ENCODE measurements at regions not wholly inside any gene's neighbourhood (a gene's known extent, or its start where the extent isn't known, plus 50 kb on each side); places are given as distances from the start of the nearest gene placed in this dataset.

DNA sequence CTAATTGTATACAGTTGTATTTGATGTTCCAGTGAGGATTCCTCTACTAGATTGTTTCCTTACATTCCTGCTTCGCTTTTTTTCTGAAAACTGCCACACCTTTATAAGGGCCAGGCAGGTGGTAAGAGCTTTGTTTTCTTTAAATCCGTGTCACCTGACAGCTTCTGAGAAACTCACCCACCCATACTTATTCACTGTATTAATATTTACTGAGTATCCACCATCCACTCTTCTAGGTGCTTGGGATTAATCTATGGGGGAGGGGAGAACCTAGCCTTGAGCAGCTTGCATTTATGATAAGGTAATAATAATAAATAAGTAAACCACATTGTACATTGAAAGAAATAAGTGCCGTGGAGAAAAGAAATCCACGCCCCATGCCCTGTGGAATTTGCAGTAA is 174.7 kb upstream of the AGAP1 start:
- dilution Hi-C loops (cut with MboI; ENCODE audit: extremely low pct_ligation_motif_present, low sequenced_read_pairs) (no loop called here), intact Hi-C loops (cut with micrococcal nuclease) (no loop called here)
- DNase-seq (ENCODE audit: low read depth, low spot score) (no peak), FAIRE-seq (no peak)
- TF ChIP-seq EZH2 (IDR thresholded peaks at IDR 0.05; ENCODE audit: borderline replicate concordance, low read depth, low read length, severe bottlenecking) (no peak), MYC (IDR thresholded peaks at IDR 0.05; ENCODE audit: low read depth, low read length) (no peak), POLR2A (IDR thresholded peaks at IDR 0.05; ENCODE audit: low read depth, low read length) (no peak), JUN (IDR thresholded peaks at IDR 0.05; ENCODE audit: borderline replicate concordance, insufficient read depth, insufficient read length, low read depth) (no peak), FOS (IDR thresholded peaks at IDR 0.05; ENCODE audit: borderline replicate concordance, insufficient read depth, low read length) (no peak), POLR2AphosphoS5 (IDR thresholded peaks at IDR 0.05; ENCODE audit: insufficient read depth, low read depth, low read length) (no peak), GATA2 (IDR thresholded peaks at IDR 0.05; ENCODE audit: insufficient read depth, insufficient read length, low read depth, low read length) (no peak)
- TF ChIP-seq, protein P1, sequence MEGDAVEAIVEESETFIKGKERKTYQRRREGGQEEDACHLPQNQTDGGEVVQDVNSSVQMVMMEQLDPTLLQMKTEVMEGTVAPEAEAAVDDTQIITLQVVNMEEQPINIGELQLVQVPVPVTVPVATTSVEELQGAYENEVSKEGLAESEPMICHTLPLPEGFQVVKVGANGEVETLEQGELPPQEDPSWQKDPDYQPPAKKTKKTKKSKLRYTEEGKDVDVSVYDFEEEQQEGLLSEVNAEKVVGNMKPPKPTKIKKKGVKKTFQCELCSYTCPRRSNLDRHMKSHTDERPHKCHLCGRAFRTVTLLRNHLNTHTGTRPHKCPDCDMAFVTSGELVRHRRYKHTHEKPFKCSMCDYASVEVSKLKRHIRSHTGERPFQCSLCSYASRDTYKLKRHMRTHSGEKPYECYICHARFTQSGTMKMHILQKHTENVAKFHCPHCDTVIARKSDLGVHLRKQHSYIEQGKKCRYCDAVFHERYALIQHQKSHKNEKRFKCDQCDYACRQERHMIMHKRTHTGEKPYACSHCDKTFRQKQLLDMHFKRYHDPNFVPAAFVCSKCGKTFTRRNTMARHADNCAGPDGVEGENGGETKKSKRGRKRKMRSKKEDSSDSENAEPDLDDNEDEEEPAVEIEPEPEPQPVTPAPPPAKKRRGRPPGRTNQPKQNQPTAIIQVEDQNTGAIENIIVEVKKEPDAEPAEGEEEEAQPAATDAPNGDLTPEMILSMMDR (IDR thresholded peaks at IDR 0.05; ENCODE audit: extremely low read depth in 1 of 2, insufficient read depth in 1 of 2, low read depth in 1 of 2, low read length in 2 of 2) = no peak
- TF ChIP-seq, protein P2, sequence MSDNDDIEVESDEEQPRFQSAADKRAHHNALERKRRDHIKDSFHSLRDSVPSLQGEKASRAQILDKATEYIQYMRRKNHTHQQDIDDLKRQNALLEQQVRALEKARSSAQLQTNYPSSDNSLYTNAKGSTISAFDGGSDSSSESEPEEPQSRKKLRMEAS (IDR thresholded peaks at IDR 0.05; ENCODE audit: insufficient read depth, insufficient read length) = no peak
- H3K9me3 ChIP-seq (replicated peaks; ENCODE audit: control insufficient read depth, insufficient read depth, low read length) = no peaks in the 10 kb centered on the region
- POLR2A ChIA-PET = no interaction called here
- no peak overlapping the region for H3K9ac ChIP-seq (replicated peaks; ENCODE audit: extremely low read depth, insufficient read depth, low read length)
- no peak overlapping the region for H3K4me3 ChIP-seq (replicated peaks in 1 of 3; ENCODE audit: insufficient read depth in 1 of 3, low read depth in 1 of 3, low read length in 3 of 3)
- H3K4me2 ChIP-seq (ENCODE audit: insufficient read depth, low read length) = no peak overlapping the region
- H3K4me1 ChIP-seq (ENCODE audit: control insufficient read depth, extremely low read depth, insufficient read depth, low read length) = no peaks in the 10 kb centered on the region
- CTCF ChIA-PET = interaction anchor here (1.9 kb wide), 1 partner anchor 10 kb away, joined by 5 read pairs; no protein-coding TSS in a partner anchor
- no peaks in the 10 kb centered on the region for H3K79me2 ChIP-seq (ENCODE audit: control insufficient read depth, insufficient read depth, low read length)
- no peak overlapping the region for H2AFZ ChIP-seq (ENCODE audit: low read depth, low read length)
- no peak overlapping the region for H3K27ac ChIP-seq (ENCODE audit: insufficient read depth, low read depth, low read length)
- no peaks in the 10 kb centered on the region for H3K36me3 ChIP-seq (ENCODE audit: control insufficient read depth in 2 of 2, extremely low read depth in 1 of 2, insufficient read depth in 2 of 2, low read length in 2 of 2)
- H3K9me1 ChIP-seq (replicated peaks; ENCODE audit: control insufficient read depth, extremely low read depth, insufficient read depth, low read length) = no peaks in the 10 kb centered on the region
- no TSS peak for BruUV-seq (replicated peaks)
- H4K20me1 ChIP-seq (replicated peaks; ENCODE audit: control insufficient read depth, extremely low read depth, insufficient read depth, low read length) = no peaks in the 10 kb centered on the region
- H3K27me3 ChIP-seq (ENCODE audit: control insufficient read depth in 2 of 2, insufficient read depth in 2 of 2, low read length in 2 of 2) = no peaks in the 10 kb centered on the region
